KMS-11 (cell line): ENCODE measurements at regions not wholly inside any gene's neighbourhood (a gene's known extent, or its start where the extent isn't known, plus 50 kb on each side); places are given as distances from the start of the nearest gene placed in this dataset.

Experiments
- H2AFZ ChIP-seq: fragments of 200-600 bp; sonication (generic); 2 replicates; pipeline ENCODE4 v1.6.1; 2016; ENCODE audit warnings: antibody characterized with exemption, mixed run types, low read depth
- H3K27ac ChIP-seq: fragments of 200-600 bp; sonication (generic); 2 replicates; pipeline ENCODE4 v1.6.1; 2016; ENCODE audit warnings: mild to moderate bottlenecking, mixed run types
- H3K27me3 ChIP-seq: fragments of 200-600 bp; sonication (generic); 2 replicates; pipeline ENCODE4 v1.6.1; 2017; ENCODE audit warnings: mild to moderate bottlenecking, low read depth, mixed run types, moderate library complexity; ENCODE audit not compliant: insufficient read depth
- H3K36me3 ChIP-seq: fragments of 200-600 bp; sonication (generic); 2 replicates; pipeline ENCODE4 v1.6.1; 2017; ENCODE audit warnings: mild to moderate bottlenecking, mixed run types; ENCODE audit not compliant: insufficient read depth
- H3K4me1 ChIP-seq: fragments of 200-600 bp; sonication (generic); 2 replicates; pipeline ENCODE4 v1.6.1; 2016; ENCODE audit warnings: mild to moderate bottlenecking, low read depth, mixed run types; ENCODE audit not compliant: poor library complexity, severe bottlenecking
- H3K4me2 ChIP-seq: fragments of 200-600 bp; sonication (generic); 2 replicates; pipeline ENCODE4 v1.7.0; 2016; ENCODE audit warnings: mild to moderate bottlenecking, mixed run types
- H3K4me3 ChIP-seq: fragments of 200-600 bp; sonication (generic); IDR thresholded peaks from 2 replicates; pipeline ENCODE4 v1.6.1; 2017; ENCODE audit warnings: low read depth, low read length, mixed read lengths; ENCODE audit not compliant: insufficient read depth
- H3K79me2 ChIP-seq: fragments of 200-600 bp; sonication (generic); 2 replicates; pipeline ENCODE4 v1.6.1; 2016; ENCODE audit warnings: low read depth, mixed run types; ENCODE audit not compliant: insufficient read depth
- H3K9ac ChIP-seq: fragments of 200-600 bp; sonication (generic); 2 replicates; pipeline ENCODE4 v1.6.1; 2016; ENCODE audit warnings: mild to moderate bottlenecking, mixed run types
- H4K20me1 ChIP-seq: fragments of 200-600 bp; sonication (generic); 2 replicates; pipeline ENCODE4 v1.6.1; 2016; ENCODE audit warnings: mild to moderate bottlenecking, mixed run types; ENCODE audit not compliant: insufficient read depth
- CTCF ChIP-seq: fragments of 200-600 bp; sonication (generic); conservative IDR thresholded peaks from 2 replicates; pipeline ENCODE4 v1.6.1; 2017; ENCODE audit warnings: low read depth, mild to moderate bottlenecking, antibody characterized with exemption, low read length, moderate library complexity, mixed read lengths

- H3K79me2 ChIP-seq: no peaks in the 10 kb centered on the region
- H3K4me3 ChIP-seq: no peak overlapping the region
- H3K9ac ChIP-seq: no peak overlapping the region
- TF ChIP-seq CTCF: no peak
- H2AFZ ChIP-seq: no peak overlapping the region
- no peaks in the 10 kb centered on the region for H3K36me3 ChIP-seq
- no peaks in the 10 kb centered on the region for H3K4me1 ChIP-seq
- H3K27me3 ChIP-seq: no peaks in the 10 kb centered on the region
- no peak overlapping the region for H3K4me2 ChIP-seq
- H3K27ac ChIP-seq: no peak overlapping the region
- no peaks in the 10 kb centered on the region for H4K20me1 ChIP-seq
These were observed 433.4 kb upstream of the MAF start for GRCh38 chr16:80033783-80034468.

GRCh38 chr16:80029761-80030481 is 429.4 kb upstream of the MAF start:
- no peak overlapping the region for H2AFZ ChIP-seq
- TF ChIP-seq CTCF: no peak

GRCh38 chr16:80029381-80029630 is 428.8 kb upstream of the MAF start:
- no peak overlapping the region for H2AFZ ChIP-seq
- H3K27ac ChIP-seq: no peak overlapping the region
- no peaks in the 10 kb centered on the region for H3K4me1 ChIP-seq
- H3K27me3 ChIP-seq: no peaks in the 10 kb centered on the region
- H3K4me3 ChIP-seq: no peak overlapping the region
- no peak for TF ChIP-seq CTCF
- H3K9ac ChIP-seq: no peak overlapping the region
- H3K4me2 ChIP-seq: no peak overlapping the region
- no peaks in the 10 kb centered on the region for H4K20me1 ChIP-seq
- H3K79me2 ChIP-seq: no peaks in the 10 kb centered on the region
- H3K36me3 ChIP-seq: no peaks in the 10 kb centered on the region

More at GRCh38 chr16:80029761-80030481, 429.4 kb upstream of the MAF start:
- no peaks in the 10 kb centered on the region for H4K20me1 ChIP-seq
- no peak overlapping the region for H3K4me2 ChIP-seq
- no peak overlapping the region for H3K9ac ChIP-seq
- H3K4me1 ChIP-seq: no peaks in the 10 kb centered on the region
- H3K27ac ChIP-seq: no peak overlapping the region
- H3K4me3 ChIP-seq: no peak overlapping the region
- no peaks in the 10 kb centered on the region for H3K27me3 ChIP-seq
- H3K36me3 ChIP-seq: no peaks in the 10 kb centered on the region
- H3K79me2 ChIP-seq: no peaks in the 10 kb centered on the region

GRCh38 chr16:80028581-80029380 is 428.2 kb upstream of the MAF start:
- H3K79me2 ChIP-seq: no peaks in the 10 kb centered on the region
- no peaks in the 10 kb centered on the region for H3K4me1 ChIP-seq
- no peak overlapping the region for H2AFZ ChIP-seq
- H3K4me2 ChIP-seq: no peak overlapping the region
- H3K27me3 ChIP-seq: no peaks in the 10 kb centered on the region
- no peak for TF ChIP-seq CTCF
- H3K4me3 ChIP-seq: no peak overlapping the region
- no peaks in the 10 kb centered on the region for H3K36me3 ChIP-seq
- no peak overlapping the region for H3K27ac ChIP-seq
- no peak overlapping the region for H3K9ac ChIP-seq
- H4K20me1 ChIP-seq: no peaks in the 10 kb centered on the region
